Loucy (cell line): ENCODE measurements at regions not wholly inside any gene's neighbourhood (a gene's known extent, or its start where the extent isn't known, plus 50 kb on each side); places are given as distances from the start of the nearest gene placed in this dataset.

Experiments
- CTCF ChIP-seq: fragments of 200-600 bp; sonication (generic); conservative IDR thresholded peaks from 2 replicates; pipeline ENCODE4 v1.5.1; 2014; ENCODE audit warnings: mild to moderate bottlenecking, antibody characterized with exemption, low read length
- EZH2phosphoT487 ChIP-seq: fragments of 200-600 bp; IDR thresholded peaks from 2 replicates; pipeline ENCODE4 v1.6.1; 2018; ENCODE audit warnings: antibody characterized with exemption, mild to moderate bottlenecking, moderate library complexity, borderline replicate concordance

- TF ChIP-seq CTCF (no peak), EZH2phosphoT487 (no peak)
Observed at GRCh38 chr7:13181216-13181615, 493.8 kb downstream of the ARL4A start.
